Keratinocyte (primary cell): ENCODE measurements at regions not wholly inside any gene's neighbourhood (a gene's known extent, or its start where the extent isn't known, plus 50 kb on each side); places are given as distances from the start of the nearest gene placed in this dataset.

Source experiments
- DNase-seq: peaks from one replicate; pipeline ENCODE4 v3.0.0-alpha.2; 2011; ENCODE audit warnings: low read depth, missing footprints, low spot score
- FAIRE-seq: peaks from 2 replicates; lab custom pipeline; 2011; peaks lifted over from hg19 to GRCh38; lab: Jason Lieb, UNC
- H2AFZ ChIP-seq: 2 replicates; pipeline ENCODE4 v1.6.0; 2012; ENCODE audit warnings: low read length, control low read depth, inconsistent platforms; ENCODE audit not compliant: control insufficient read depth
- H3K27ac ChIP-seq: 2 replicates; pipeline ENCODE4 v1.5.1; 2011; ENCODE audit warnings: low read length; ENCODE audit not compliant: control insufficient read depth, insufficient read depth
- H3K27me3 ChIP-seq: 3 replicates; pipeline ENCODE4 v1.6.0; 2011; ENCODE audit warnings: low read length; ENCODE audit not compliant: control insufficient read depth, insufficient read depth; ENCODE audit errors: extremely low read depth
- H3K36me3 ChIP-seq, 2 experiments: 2 replicates in 1 of 2; 3 replicates in 1 of 2; pipeline ENCODE4 v1.5.1; 2011; ENCODE audit warnings: low read length in 2 of 2, mild to moderate bottlenecking in 1 of 2; ENCODE audit not compliant: control insufficient read depth in 2 of 2, insufficient read depth in 2 of 2; ENCODE audit errors: extremely low read depth in 1 of 2
- H3K4me1 ChIP-seq: 3 replicates; pipeline ENCODE4 v1.5.1; 2011; ENCODE audit warnings: low read length; ENCODE audit not compliant: control insufficient read depth, insufficient read depth; ENCODE audit errors: extremely low read depth
- H3K4me2 ChIP-seq: 3 replicates; pipeline ENCODE4 v1.6.0; 2011; ENCODE audit warnings: low read depth, low read length; ENCODE audit not compliant: control insufficient read depth, insufficient read depth; ENCODE audit errors: extremely low read depth
- H3K4me3 ChIP-seq, 3 experiments: fragments of 200-600 bp in 1 of 3; sonication (generic) in 1 of 3; 2 replicates in 2 of 3; 3 replicates in 1 of 3; pipeline ENCODE4 v1.5.1; 2011 to 2016; ENCODE audit warnings: low read length in 3 of 3, mild to moderate bottlenecking in 3 of 3, control low read depth in 2 of 3, inconsistent platforms in 1 of 3, low read depth in 1 of 3, mixed read lengths in 1 of 3, mixed run types in 1 of 3, moderate library complexity in 1 of 3; ENCODE audit not compliant: control insufficient read depth in 2 of 3, insufficient read depth in 2 of 3; ENCODE audit errors: extremely low read depth in 1 of 3
- H3K79me2 ChIP-seq: 2 replicates; pipeline ENCODE4 v1.6.0; 2012; ENCODE audit warnings: low read length; ENCODE audit not compliant: control insufficient read depth, insufficient read depth
- H3K9ac ChIP-seq: 3 replicates; pipeline ENCODE4 v1.6.0; 2011; ENCODE audit warnings: low read length; ENCODE audit not compliant: control insufficient read depth, insufficient read depth; ENCODE audit errors: extremely low read depth
- H3K9me1 ChIP-seq: 3 replicates; pipeline ENCODE4 v1.6.0; 2011; ENCODE audit warnings: low read length; ENCODE audit not compliant: control insufficient read depth, insufficient read depth; ENCODE audit errors: extremely low read depth
- H3K9me3 ChIP-seq: 2 replicates; pipeline ENCODE4 v1.5.1; 2012; ENCODE audit warnings: low read depth, low read length; ENCODE audit not compliant: control insufficient read depth
- H4K20me1 ChIP-seq: 3 replicates; pipeline ENCODE4 v1.6.0; 2011; ENCODE audit warnings: low read length; ENCODE audit not compliant: control insufficient read depth, insufficient read depth; ENCODE audit errors: extremely low read depth
- EZH2 ChIP-seq: IDR thresholded peaks from one replicate; pipeline ENCODE4 v1.6.1; 2012; ENCODE audit warnings: inconsistent platforms, mild to moderate bottlenecking, low read length, moderate library complexity
- dilution Hi-C: fragments of 300-500 bp; cut with MboI; formaldehyde crosslinking; loops from one replicate; pipeline ENCODE4 v1.7.0; 2020; ENCODE audit warnings: low sequenced_read_pairs; ENCODE audit not compliant: extremely low pct_ligation_motif_present
- TF ChIP-seq, protein P1 (sequence below), 3 experiments: IDR thresholded peaks in 1 of 3; conservative IDR thresholded peaks in 1 of 3; optimal IDR thresholded peaks in 1 of 3; 2 replicates in 2 of 3; 3 replicates in 1 of 3; pipeline versions ENCODE3 to v1.5.1; 2011; ENCODE audit warnings: low read length in 3 of 3, mild to moderate bottlenecking in 3 of 3, moderate library complexity in 2 of 3, control low read depth in 1 of 3, inconsistent platforms in 1 of 3; ENCODE audit not compliant: insufficient read depth in 2 of 3; ENCODE audit errors: extremely low read depth in 1 of 3

DNA sequence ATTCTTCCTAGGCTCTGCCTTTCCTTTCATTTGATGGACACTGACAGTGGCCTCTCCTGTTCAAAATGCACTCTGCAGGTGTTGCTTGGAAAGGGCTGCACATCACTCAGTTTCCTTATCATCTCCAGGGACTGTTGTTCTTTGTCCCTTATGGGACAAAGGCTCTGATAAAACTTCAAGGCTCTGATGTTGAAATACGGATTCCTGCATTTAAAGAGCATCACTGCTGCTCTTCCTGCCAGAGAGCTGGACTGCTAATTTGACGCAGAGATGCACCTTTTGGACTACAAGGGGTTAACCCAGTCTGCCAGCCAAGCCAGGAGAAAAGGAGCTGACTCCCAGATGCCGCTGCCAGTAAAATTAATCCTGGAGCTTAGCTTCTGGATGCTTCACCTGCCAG is 952.1 kb downstream of the DIAPH3 start:
- Histone ChIP-seq H3K9ac (no peak overlapping the region), H3K27ac (no peak overlapping the region), H2AFZ (no peak overlapping the region), H3K27me3 (no peaks in the 10 kb centered on the region), H3K4me1 (no peaks in the 10 kb centered on the region), H3K9me3 (no peaks in the 10 kb centered on the region), H3K4me3 (no peak overlapping the region), H3K9me1 (no peaks in the 10 kb centered on the region), H3K36me3 (no peaks in the 10 kb centered on the region), H3K79me2 (no peaks in the 10 kb centered on the region), H3K4me2 (no peak overlapping the region), H4K20me1 (no peaks in the 10 kb centered on the region)
- no peak for DNase-seq
- TF ChIP-seq, protein P1, sequence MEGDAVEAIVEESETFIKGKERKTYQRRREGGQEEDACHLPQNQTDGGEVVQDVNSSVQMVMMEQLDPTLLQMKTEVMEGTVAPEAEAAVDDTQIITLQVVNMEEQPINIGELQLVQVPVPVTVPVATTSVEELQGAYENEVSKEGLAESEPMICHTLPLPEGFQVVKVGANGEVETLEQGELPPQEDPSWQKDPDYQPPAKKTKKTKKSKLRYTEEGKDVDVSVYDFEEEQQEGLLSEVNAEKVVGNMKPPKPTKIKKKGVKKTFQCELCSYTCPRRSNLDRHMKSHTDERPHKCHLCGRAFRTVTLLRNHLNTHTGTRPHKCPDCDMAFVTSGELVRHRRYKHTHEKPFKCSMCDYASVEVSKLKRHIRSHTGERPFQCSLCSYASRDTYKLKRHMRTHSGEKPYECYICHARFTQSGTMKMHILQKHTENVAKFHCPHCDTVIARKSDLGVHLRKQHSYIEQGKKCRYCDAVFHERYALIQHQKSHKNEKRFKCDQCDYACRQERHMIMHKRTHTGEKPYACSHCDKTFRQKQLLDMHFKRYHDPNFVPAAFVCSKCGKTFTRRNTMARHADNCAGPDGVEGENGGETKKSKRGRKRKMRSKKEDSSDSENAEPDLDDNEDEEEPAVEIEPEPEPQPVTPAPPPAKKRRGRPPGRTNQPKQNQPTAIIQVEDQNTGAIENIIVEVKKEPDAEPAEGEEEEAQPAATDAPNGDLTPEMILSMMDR (optimal IDR thresholded peaks at IDR 0.05 in 1 of 3, IDR thresholded peaks at IDR 0.05 in 1 of 3, conservative IDR thresholded peaks at IDR 0.05 in 1 of 3; ENCODE audit: extremely low read depth in 1 of 3, insufficient read depth in 2 of 3, low read length in 3 of 3), result no peak
- no peak for TF ChIP-seq EZH2
- dilution Hi-C loops, result no loop called here
- no peak for FAIRE-seq

DNA sequence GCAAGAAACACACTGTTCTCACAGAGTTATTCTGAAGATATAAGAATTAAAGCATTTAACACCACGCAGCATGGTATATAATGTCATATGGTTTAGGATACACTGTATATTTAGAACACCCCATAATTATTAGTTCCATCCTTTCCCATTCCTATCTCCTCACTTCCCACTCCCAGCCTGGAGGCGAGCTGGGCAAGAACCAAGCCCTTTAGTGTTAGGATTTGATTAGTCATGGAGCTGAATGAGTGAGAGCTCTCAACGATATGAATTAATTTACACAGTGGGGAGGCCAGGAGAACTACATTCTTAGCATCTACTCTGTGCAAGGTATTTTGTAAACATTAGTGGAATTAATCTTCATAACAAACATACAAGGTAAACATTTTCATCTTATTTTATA is 934.3 kb downstream of the DIAPH3 start:
- dilution Hi-C loops, result no loop called here
- no peak for FAIRE-seq
- H3K4me1 ChIP-seq, result no peaks in the 10 kb centered on the region

More for the DNA sequence above, 934.3 kb downstream of the DIAPH3 start:
- H3K9me3 ChIP-seq, result no peaks in the 10 kb centered on the region
- no peaks in the 10 kb centered on the region for H3K27me3 ChIP-seq
- H3K36me3 ChIP-seq, result no peaks in the 10 kb centered on the region
- no peak overlapping the region for H3K4me2 ChIP-seq
- H3K27ac ChIP-seq, result no peak overlapping the region
- TF ChIP-seq EZH2, result no peak
- TF ChIP-seq, protein P1 (optimal IDR thresholded peaks at IDR 0.05 in 1 of 3, IDR thresholded peaks at IDR 0.05 in 1 of 3, conservative IDR thresholded peaks at IDR 0.05 in 1 of 3; ENCODE audit: extremely low read depth in 1 of 3, insufficient read depth in 2 of 3, low read length in 3 of 3), result no peak
- H3K9me1 ChIP-seq, result no peaks in the 10 kb centered on the region
- no peak overlapping the region for H3K9ac ChIP-seq
- H3K4me3 ChIP-seq, result no peak overlapping the region
- H3K79me2 ChIP-seq, result no peaks in the 10 kb centered on the region
- DNase-seq, result no peak
- H4K20me1 ChIP-seq, result no peaks in the 10 kb centered on the region
- no peak overlapping the region for H2AFZ ChIP-seq
